ENCODE measurements at regions not wholly inside any gene's neighbourhood (a gene's known extent, or its start where the extent isn't known, plus 50 kb on each side); places are given as distances from the start of the nearest gene placed in this dataset.
"Not testable (repeated sequence)": the region's sequence is repeated elsewhere in the genome, so short reads cannot be mapped to it uniquely, and the experiment has no call there.

GRCh38 chr14:105746124-105746514, 219.7 kb downstream of the TMEM121 start:
- H3K27ac ChIP-seq (ENCODE audit: low read length): no peak overlapping the region
- intact Hi-C loops (cut with micrococcal nuclease): no loop called here
- no peak for ATAC-seq
- no peaks in the 10 kb centered on the region for H3K36me3 ChIP-seq (ENCODE audit: control insufficient read depth, insufficient read depth, low read length)
- no peaks in the 10 kb centered on the region for H3K4me1 ChIP-seq (ENCODE audit: control insufficient read depth, insufficient read depth, low read length)
- Mint-ChIP-seq H3K36me3 (no peaks in the 10 kb centered on the region), H3K27me3 (ENCODE audit: low read depth in 2 of 2) (no peaks in the 10 kb centered on the region), H3K4me1 (no peaks in the 10 kb centered on the region), H3K4me3 (no peak overlapping the region), H3K27ac (no peak overlapping the region), H3K9me3 (no peaks in the 10 kb centered on the region)
- DNase-seq: no peak
- H3K4me3 ChIP-seq (ENCODE audit: low read length): peak overlapping the region; percentile 28
- no peaks in the 10 kb centered on the region for H3K27me3 ChIP-seq (ENCODE audit: control insufficient read depth, insufficient read depth, low read length)
- TF ChIP-seq CTCF (IDR thresholded peaks at IDR 0.05): no peak
- no peaks in the 10 kb centered on the region for H3K9me3 ChIP-seq (ENCODE audit: control insufficient read depth, insufficient read depth, low read length)
- WGBS (ENCODE audit: insufficient coverage): 77% methylated on average over 5 of the region's 5 CpGs

GRCh38 chr14:105746800-105747502, 220.6 kb downstream of the TMEM121 start:
- H3K4me1 ChIP-seq (ENCODE audit: control insufficient read depth, insufficient read depth, low read length); H3K9me3 ChIP-seq (ENCODE audit: control insufficient read depth, insufficient read depth, low read length); H3K27ac Mint-ChIP-seq; ATAC-seq; H3K27me3 Mint-ChIP-seq (ENCODE audit: low read depth in 2 of 2); H3K27ac ChIP-seq (ENCODE audit: low read length); H3K9me3 Mint-ChIP-seq; H3K4me1 Mint-ChIP-seq; H3K4me3 Mint-ChIP-seq; H3K36me3 Mint-ChIP-seq; H3K36me3 ChIP-seq (ENCODE audit: control insufficient read depth, insufficient read depth, low read length); DNase-seq; intact Hi-C loops (cut with micrococcal nuclease); H3K27me3 ChIP-seq (ENCODE audit: control insufficient read depth, insufficient read depth, low read length): not testable (repeated sequence)
- WGBS (ENCODE audit: insufficient coverage): 80% methylated on average over 16 of the region's 16 CpGs
- peak overlapping the region; percentile 28 for H3K4me3 ChIP-seq (ENCODE audit: low read length)

- H3K4me1 ChIP-seq (ENCODE audit: control insufficient read depth, insufficient read depth, low read length); ATAC-seq; H3K9me3 ChIP-seq (ENCODE audit: control insufficient read depth, insufficient read depth, low read length); DNase-seq; H3K27ac ChIP-seq (ENCODE audit: low read length); H3K9me3 Mint-ChIP-seq; H3K4me3 Mint-ChIP-seq; H3K27me3 ChIP-seq (ENCODE audit: control insufficient read depth, insufficient read depth, low read length); H3K4me1 Mint-ChIP-seq; H3K27me3 Mint-ChIP-seq (ENCODE audit: low read depth in 2 of 2); H3K27ac Mint-ChIP-seq; intact Hi-C loops (cut with micrococcal nuclease); H3K36me3 ChIP-seq (ENCODE audit: control insufficient read depth, insufficient read depth, low read length); H3K36me3 Mint-ChIP-seq: not testable (repeated sequence)
- WGBS (ENCODE audit: insufficient coverage): 58% methylated on average over 27 of the region's 31 CpGs
- H3K4me3 ChIP-seq (ENCODE audit: low read length): peak overlapping the region; percentile 20
Observed at GRCh38 chr14:105747503-105748203, 221.3 kb downstream of the TMEM121 start.

GRCh38 chr14:105748204-105748578, 221.8 kb downstream of the TMEM121 start:
- H3K36me3 ChIP-seq (ENCODE audit: control insufficient read depth, insufficient read depth, low read length): no peaks in the 10 kb centered on the region
- H3K27ac Mint-ChIP-seq: no peak overlapping the region
- intact Hi-C loops (cut with micrococcal nuclease): no loop called here
- no peaks in the 10 kb centered on the region for H3K27me3 ChIP-seq (ENCODE audit: control insufficient read depth, insufficient read depth, low read length)
- no peaks in the 10 kb centered on the region for H3K9me3 Mint-ChIP-seq
- no peak overlapping the region for H3K27ac ChIP-seq (ENCODE audit: low read length)
- H3K4me3 ChIP-seq (ENCODE audit: low read length): no peak overlapping the region
- no peaks in the 10 kb centered on the region for H3K4me1 ChIP-seq (ENCODE audit: control insufficient read depth, insufficient read depth, low read length)
- H3K27me3 Mint-ChIP-seq (ENCODE audit: low read depth in 2 of 2): no peaks in the 10 kb centered on the region
- ATAC-seq (no peak), DNase-seq (no peak)
- H3K4me3 Mint-ChIP-seq: no peak overlapping the region
- H3K36me3 Mint-ChIP-seq: no peaks in the 10 kb centered on the region
- no peaks in the 10 kb centered on the region for H3K4me1 Mint-ChIP-seq
- no peaks in the 10 kb centered on the region for H3K9me3 ChIP-seq (ENCODE audit: control insufficient read depth, insufficient read depth, low read length)
- WGBS (ENCODE audit: insufficient coverage): 66% methylated on average over 5 of the region's 5 CpGs
- TF ChIP-seq CTCF (IDR thresholded peaks at IDR 0.05): no peak

GRCh38 chr14:105748710-105749109, 222.3 kb downstream of the TMEM121 start:
- H3K27me3 Mint-ChIP-seq (ENCODE audit: low read depth in 2 of 2); H3K4me3 Mint-ChIP-seq; H3K4me1 Mint-ChIP-seq; H3K27ac ChIP-seq (ENCODE audit: low read length); H3K9me3 ChIP-seq (ENCODE audit: control insufficient read depth, insufficient read depth, low read length); H3K9me3 Mint-ChIP-seq; H3K36me3 ChIP-seq (ENCODE audit: control insufficient read depth, insufficient read depth, low read length); H3K27me3 ChIP-seq (ENCODE audit: control insufficient read depth, insufficient read depth, low read length); DNase-seq; intact Hi-C loops (cut with micrococcal nuclease); H3K27ac Mint-ChIP-seq; H3K36me3 Mint-ChIP-seq; H3K4me1 ChIP-seq (ENCODE audit: control insufficient read depth, insufficient read depth, low read length); ATAC-seq; H3K4me3 ChIP-seq (ENCODE audit: low read length): not testable (repeated sequence)
- 88% methylated on average over 6 of the region's 6 CpGs for WGBS (ENCODE audit: insufficient coverage)

- intact Hi-C loops (cut with micrococcal nuclease); H3K36me3 Mint-ChIP-seq; H3K9me3 Mint-ChIP-seq; ATAC-seq; H3K4me1 ChIP-seq (ENCODE audit: control insufficient read depth, insufficient read depth, low read length); H3K36me3 ChIP-seq (ENCODE audit: control insufficient read depth, insufficient read depth, low read length); H3K27me3 Mint-ChIP-seq (ENCODE audit: low read depth in 2 of 2); H3K27me3 ChIP-seq (ENCODE audit: control insufficient read depth, insufficient read depth, low read length); H3K27ac ChIP-seq (ENCODE audit: low read length); H3K27ac Mint-ChIP-seq; H3K9me3 ChIP-seq (ENCODE audit: control insufficient read depth, insufficient read depth, low read length); H3K4me3 Mint-ChIP-seq; H3K4me3 ChIP-seq (ENCODE audit: low read length); H3K4me1 Mint-ChIP-seq; DNase-seq: not testable (repeated sequence)
- WGBS (ENCODE audit: insufficient coverage): 94% methylated on average over 11 of the region's 19 CpGs
Observed at GRCh38 chr14:105749870-105750541, 223.6 kb downstream of the TMEM121 start.

All from natural killer cell (primary cell).